H9 (cell line): ENCODE measurements at regions not wholly inside any gene's neighbourhood (a gene's known extent, or its start where the extent isn't known, plus 50 kb on each side); places are given as distances from the start of the nearest gene placed in this dataset.

ENCODE experiments used
- DNase-seq: peaks from one replicate; pipeline ENCODE4 v3.0.0-alpha.2; 2017
- H2AFZ ChIP-seq: one replicate; pipeline ENCODE4 v1.6.1; 2013; ENCODE audit warnings: mild to moderate bottlenecking, low read length, control low read depth, moderate library complexity
- H2AK5ac ChIP-seq: 2 replicates; pipeline ENCODE4 v1.6.1; 2013; ENCODE audit warnings: low read length, control low read depth, mixed read lengths; ENCODE audit not compliant: insufficient read length
- H2BK120ac ChIP-seq: one replicate; pipeline ENCODE4 v1.6.1; 2013; ENCODE audit warnings: low read depth, mild to moderate bottlenecking, low read length, control low read depth, inconsistent platforms; ENCODE audit not compliant: poor library complexity, severe bottlenecking
- H2BK12ac ChIP-seq: 2 replicates; pipeline ENCODE4 v1.6.1; 2013; ENCODE audit warnings: low read length, control low read depth, mixed read lengths, low read depth; ENCODE audit not compliant: insufficient read length
- H2BK15ac ChIP-seq: 2 replicates; pipeline ENCODE4 v1.6.1; 2013; ENCODE audit warnings: low read depth, low read length, control low read depth
- H2BK20ac ChIP-seq: one replicate; pipeline ENCODE4 v1.6.1; 2013; ENCODE audit warnings: low read depth, mild to moderate bottlenecking, low read length, control low read depth, inconsistent platforms; ENCODE audit not compliant: poor library complexity, severe bottlenecking
- H2BK5ac ChIP-seq: 2 replicates; pipeline ENCODE4 v1.6.1; 2013; ENCODE audit warnings: low read length, control low read depth, mixed read lengths; ENCODE audit not compliant: insufficient read length
- H3K14ac ChIP-seq: 2 replicates; pipeline ENCODE4 v1.6.1; 2013; ENCODE audit warnings: low read length, control low read depth; ENCODE audit not compliant: insufficient read depth
- H3K18ac ChIP-seq: 2 replicates; pipeline ENCODE4 v1.6.1; 2013; ENCODE audit warnings: low read depth, mild to moderate bottlenecking, mixed read lengths, low read length, control low read depth; ENCODE audit not compliant: insufficient read length
- H3K23ac ChIP-seq: 2 replicates; pipeline ENCODE4 v1.6.1; 2013; ENCODE audit warnings: low read length, control low read depth, mixed read lengths, low read depth; ENCODE audit not compliant: insufficient read length
- H3K23me2 ChIP-seq: 2 replicates; pipeline ENCODE4 v1.6.1; 2013; ENCODE audit warnings: low read depth, mild to moderate bottlenecking, mixed read lengths, low read length, control low read depth; ENCODE audit not compliant: insufficient read length, poor library complexity, severe bottlenecking
- H3K27ac ChIP-seq: 2 replicates; pipeline ENCODE4 v1.5.1; 2013; ENCODE audit warnings: low read length, control low read depth, mixed read lengths, low read depth; ENCODE audit not compliant: insufficient read length
- H3K27me3 ChIP-seq: 2 replicates; pipeline ENCODE4 v1.6.1; 2013; ENCODE audit warnings: low read length, control low read depth, inconsistent platforms; ENCODE audit not compliant: insufficient read depth
- H3K4ac ChIP-seq: 2 replicates; pipeline ENCODE4 v1.6.1; 2013; ENCODE audit warnings: low read depth, mild to moderate bottlenecking, control low read depth, inconsistent platforms, low read length, moderate library complexity
- H3K4me1 ChIP-seq: 2 replicates; pipeline ENCODE4 v1.6.1; 2013; ENCODE audit warnings: low read length, control low read depth, inconsistent platforms; ENCODE audit not compliant: insufficient read depth
- H3K4me2 ChIP-seq: 2 replicates; pipeline ENCODE4 v1.6.1; 2013; ENCODE audit warnings: low read length, control low read depth, mixed read lengths; ENCODE audit not compliant: insufficient read length, insufficient read depth
- H3K56ac ChIP-seq: 2 replicates; pipeline ENCODE4 v1.6.1; 2013; ENCODE audit warnings: low read depth, mild to moderate bottlenecking, mixed read lengths, low read length, control low read depth; ENCODE audit not compliant: insufficient read length
- H3K79me1 ChIP-seq: 2 replicates; pipeline ENCODE4 v1.6.1; 2013; ENCODE audit warnings: low read depth, mild to moderate bottlenecking, moderate library complexity, low read length, control low read depth, inconsistent platforms; ENCODE audit not compliant: insufficient read depth, poor library complexity, severe bottlenecking
- H3K79me2 ChIP-seq: 2 replicates; pipeline ENCODE4 v1.6.1; 2013; ENCODE audit warnings: low read length, control low read depth, inconsistent platforms; ENCODE audit not compliant: insufficient read depth
- H3K9ac ChIP-seq: 2 replicates; pipeline ENCODE4 v1.6.1; 2013; ENCODE audit warnings: low read length, control low read depth, mixed read lengths; ENCODE audit not compliant: insufficient read length; ENCODE audit errors: extremely low read depth
- H3K9me3 ChIP-seq: one replicate; pipeline ENCODE4 v1.6.1; 2013; ENCODE audit warnings: low read depth, low read length, inconsistent platforms; ENCODE audit not compliant: control insufficient read depth
- H3T11ph ChIP-seq: one replicate; pipeline ENCODE4 v1.6.1; 2013; ENCODE audit warnings: mild to moderate bottlenecking, low read length, control low read depth, inconsistent platforms
- H4K20me1 ChIP-seq: one replicate; pipeline ENCODE4 v1.6.1; 2013; ENCODE audit not compliant: control insufficient read depth, insufficient read length, insufficient read depth
- H4K5ac ChIP-seq: 2 replicates; pipeline ENCODE4 v1.6.1; 2013; ENCODE audit warnings: low read depth, mild to moderate bottlenecking, mixed read lengths, low read length, control low read depth; ENCODE audit not compliant: insufficient read length
- H4K8ac ChIP-seq: replicated peaks from 2 replicates; pipeline ENCODE4 v1.6.1; 2013; ENCODE audit warnings: low read length, control low read depth, mixed read lengths, low read depth; ENCODE audit not compliant: insufficient read length
- H4K91ac ChIP-seq: 2 replicates; pipeline ENCODE4 v1.6.1; 2013; ENCODE audit warnings: low read depth, mild to moderate bottlenecking, moderate library complexity, mixed read lengths, low read length, control low read depth; ENCODE audit not compliant: insufficient read length
- H3K27ac Mint-ChIP-seq, 3 experiments: 2 replicates in 2 of 3; 3 replicates in 1 of 3; pipeline ENCODE4 v1.8.0; 2020 to 2021; ENCODE audit warnings: mixed read lengths in 3 of 3, mild to moderate bottlenecking in 1 of 3, moderate library complexity in 1 of 3
- H3K27me3 Mint-ChIP-seq: 2 replicates; pipeline ENCODE4 v1.8.0; 2021; ENCODE audit warnings: low read depth, mild to moderate bottlenecking, moderate library complexity, mixed read lengths
- H3K36me3 Mint-ChIP-seq, 3 experiments: 2 replicates in 2 of 3; 3 replicates in 1 of 3; pipeline ENCODE4 v1.8.0; 2020 to 2021; ENCODE audit warnings: low read depth in 3 of 3, mixed read lengths in 3 of 3; ENCODE audit not compliant: insufficient read depth in 1 of 3
- H3K4me1 Mint-ChIP-seq, 2 experiments: 2 replicates each; pipeline ENCODE4 v1.8.0; 2020; ENCODE audit warnings: mixed read lengths in 2 of 2
- H3K4me3 Mint-ChIP-seq, 2 experiments: 2 replicates in 1 of 2; 3 replicates in 1 of 2; pipeline ENCODE4 v1.8.0; 2020 to 2021; ENCODE audit warnings: mild to moderate bottlenecking in 2 of 2, mixed read lengths in 2 of 2, moderate library complexity in 1 of 2
- H3K9me3 Mint-ChIP-seq, 2 experiments: 2 replicates in 1 of 2; 3 replicates in 1 of 2; pipeline ENCODE4 v1.8.0; 2020; ENCODE audit warnings: mild to moderate bottlenecking in 2 of 2, mixed read lengths in 2 of 2, moderate library complexity in 1 of 2
- WGBS: extraction: QIAGEN DNeasy Blood & Tissue Kit; methylation state at CpG from one replicate; pipeline ENCODE4 v1.1.7; 2013; ENCODE audit warnings: missing lambda C conversion rate, low lambda C conversion rate, mixed read lengths; ENCODE audit not compliant: insufficient read length; ENCODE audit errors: extremely low coverage; 5-methylcytosine and 5-hydroxymethylcytosine counted together
- TF ChIP-seq, protein P1 (sequence below): fragments of 200-600 bp; sonication (generic); conservative IDR thresholded peaks from 3 replicates; pipeline ENCODE4 v1.8.0; 2021; ENCODE audit warnings: antibody characterized with exemption, mild to moderate bottlenecking

DNA sequence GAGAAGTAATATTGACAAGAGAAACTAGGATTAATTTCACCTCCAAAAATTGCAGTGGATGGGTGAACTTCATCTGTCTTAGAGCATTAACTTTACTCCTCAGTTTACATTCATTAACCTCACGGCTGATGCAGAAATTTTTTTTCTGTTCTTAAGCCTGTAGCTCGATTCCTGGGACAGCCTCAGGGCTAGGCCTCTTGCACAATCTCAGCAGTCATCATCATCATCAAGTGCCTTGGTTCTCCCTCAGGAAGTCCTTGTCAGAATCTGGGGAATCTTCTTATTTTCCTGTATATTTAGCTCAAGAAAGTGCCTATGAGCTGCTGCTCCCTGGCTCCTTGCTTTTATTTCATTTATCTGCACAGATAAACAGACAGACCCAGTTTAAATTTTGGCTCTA lies 1272.2 kb upstream of the LRRTM1 start:
- no CpG with 5 or more reads among the region's 2 CpGs for WGBS
- H3K27ac Mint-ChIP-seq = no peak overlapping the region

More for the DNA sequence above, 1272.2 kb upstream of the LRRTM1 start:
- Histone ChIP-seq H2AFZ (no peak overlapping the region), H4K5ac (no peak overlapping the region), H3K4ac (no peak overlapping the region), H3K14ac (no peak overlapping the region), H3K27ac (no peak overlapping the region), H4K8ac (no peak overlapping the region), H3K79me2 (no peaks in the 10 kb centered on the region), H2BK20ac (no peak overlapping the region), H3K23me2 (no peaks in the 10 kb centered on the region), H4K20me1 (no peaks in the 10 kb centered on the region), H3K4me2 (no peak overlapping the region), H3K18ac (no peak overlapping the region), H3K79me1 (no peaks in the 10 kb centered on the region), H2BK12ac (no peak overlapping the region), H2BK120ac (no peak overlapping the region), H3K56ac (no peak overlapping the region), H3K23ac (no peak overlapping the region), H2BK15ac (no peak overlapping the region), H3K9me3 (no peaks in the 10 kb centered on the region), H3K27me3 (no peaks in the 10 kb centered on the region), H2AK5ac (no peak overlapping the region), H3T11ph (no peak overlapping the region), H3K4me1 (no peaks in the 10 kb centered on the region), H4K91ac (no peak overlapping the region), H3K9ac (no peak overlapping the region), H2BK5ac (no peak overlapping the region)
- no peaks in the 10 kb centered on the region for H3K27me3 Mint-ChIP-seq
- H3K9me3 Mint-ChIP-seq = no peaks in the 10 kb centered on the region
- no peak for DNase-seq
- no peaks in the 10 kb centered on the region for H3K36me3 Mint-ChIP-seq
- peaks cover 0 to 3% of the 10 kb centered on the region in 2 experiments; a peak in 1 of 4 replicates for H3K4me1 Mint-ChIP-seq
- no peak overlapping the region for H3K4me3 Mint-ChIP-seq
- TF ChIP-seq, protein P1, sequence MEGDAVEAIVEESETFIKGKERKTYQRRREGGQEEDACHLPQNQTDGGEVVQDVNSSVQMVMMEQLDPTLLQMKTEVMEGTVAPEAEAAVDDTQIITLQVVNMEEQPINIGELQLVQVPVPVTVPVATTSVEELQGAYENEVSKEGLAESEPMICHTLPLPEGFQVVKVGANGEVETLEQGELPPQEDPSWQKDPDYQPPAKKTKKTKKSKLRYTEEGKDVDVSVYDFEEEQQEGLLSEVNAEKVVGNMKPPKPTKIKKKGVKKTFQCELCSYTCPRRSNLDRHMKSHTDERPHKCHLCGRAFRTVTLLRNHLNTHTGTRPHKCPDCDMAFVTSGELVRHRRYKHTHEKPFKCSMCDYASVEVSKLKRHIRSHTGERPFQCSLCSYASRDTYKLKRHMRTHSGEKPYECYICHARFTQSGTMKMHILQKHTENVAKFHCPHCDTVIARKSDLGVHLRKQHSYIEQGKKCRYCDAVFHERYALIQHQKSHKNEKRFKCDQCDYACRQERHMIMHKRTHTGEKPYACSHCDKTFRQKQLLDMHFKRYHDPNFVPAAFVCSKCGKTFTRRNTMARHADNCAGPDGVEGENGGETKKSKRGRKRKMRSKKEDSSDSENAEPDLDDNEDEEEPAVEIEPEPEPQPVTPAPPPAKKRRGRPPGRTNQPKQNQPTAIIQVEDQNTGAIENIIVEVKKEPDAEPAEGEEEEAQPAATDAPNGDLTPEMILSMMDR = no peak
